ENCODE measurements at regions not wholly inside any gene's neighbourhood (a gene's known extent, or its start where the extent isn't known, plus 50 kb on each side); places are given as distances from the start of the nearest gene placed in this dataset.

GRCh38 chr6:18532139-18532538 lies 145.0 kb downstream of the RNF144B start:
- TF ChIP-seq CTCF (conservative IDR thresholded peaks at IDR 0.05) = no peak
- no peak for TF ChIP-seq ZFX (IDR thresholded peaks at IDR 0.05)
